Right cardiac atrium (tissue), 5 donors: ENCODE measurements at regions not wholly inside any gene's neighbourhood (a gene's known extent, or its start where the extent isn't known, plus 50 kb on each side); places are given as distances from the start of the nearest gene placed in this dataset.
A peak's percentile ranks its signal among the peaks of the same experiment; 100 is the strongest.

Experiments used
- ATAC-seq, 2 donors: fragments of 200-7000 bp; cut with Tn5 transposase; one replicate each; pipeline versions ENCODE4 v1.8.0 to v1.9.1; 2020; ENCODE audit warnings: moderate library complexity in 2 of 2, mild to moderate bottlenecking in 1 of 2
- DNase-seq, 3 donors: peaks; one replicate each; pipeline ENCODE4 v3.0.0-alpha.2; 2020
- H3K27ac ChIP-seq: one replicate; pipeline ENCODE4 v1.5.1; 2013; ENCODE audit warnings: mild to moderate bottlenecking, low read length, control low read depth, moderate library complexity
- H3K27me3 ChIP-seq: one replicate; pipeline ENCODE4 v1.6.1; 2013; ENCODE audit not compliant: control insufficient read depth, insufficient read depth
- H3K4me1 ChIP-seq: one replicate; pipeline ENCODE4 v1.6.1; 2013; ENCODE audit warnings: low read length; ENCODE audit not compliant: control insufficient read depth, insufficient read depth
- H3K4me3 ChIP-seq: one replicate; pipeline ENCODE4 v1.5.1; 2013; ENCODE audit warnings: low read length, control low read depth
- H3K9me3 ChIP-seq: one replicate; pipeline ENCODE4 v1.6.1; 2013; ENCODE audit warnings: low read length; ENCODE audit not compliant: control insufficient read depth
- WGBS: extraction: QIAGEN DNeasy Blood & Tissue Kit; methylation state at CpG from one replicate; pipeline ENCODE4 v1.1.7; 2013; 5-methylcytosine and 5-hydroxymethylcytosine counted together
- intact Hi-C, 4 donors: fragments of 100-400 bp; cut with DNase I; formaldehyde crosslinking; loops; one replicate each; pipeline versions ENCODE4 v1.11.0 to v1.14.0; 2022 to 2023
- donor health status: healthy with polysubstance abuse.
- donor health status: DM: no; HTN: yes; CAD: no.
- donor health status: DM: no; HTN: no; CAD: no.
- donor health status: DM: no; HTN: yes; CAD: no; lungs with severe emphysema.
- donor health status: DM: yes; HTN: yes; CAD: no.

- no peak overlapping the region for H3K27ac ChIP-seq
- H3K4me3 ChIP-seq = no peak overlapping the region
- intact Hi-C loops = no loop called here
- ATAC-seq = no peak
- H3K27me3 ChIP-seq = no peaks in the 10 kb centered on the region
- no peaks in the 10 kb centered on the region for H3K9me3 ChIP-seq
- no peak for DNase-seq
- 82% methylated on average over 1 of the region's 1 CpG for WGBS
- H3K4me1 ChIP-seq = no peaks in the 10 kb centered on the region
Measured at GRCh38 chr12:40618636-40619035, 73.6 kb upstream of the CNTN1 start.

- DNase-seq (peak in 1 of 3 donors; percentile 28), ATAC-seq (no peak)
- no peaks in the 10 kb centered on the region for H3K27me3 ChIP-seq
- H3K9me3 ChIP-seq = no peaks in the 10 kb centered on the region
- 97% methylated on average over 38 of the region's 38 CpGs for WGBS
- H3K4me1 ChIP-seq = no peaks in the 10 kb centered on the region
- H3K4me3 ChIP-seq = no peak overlapping the region
- intact Hi-C loops = loop anchor here (5.0 to 10.0 kb wide), 2 partner anchors 302 to 304 kb away; no protein-coding TSS in a partner anchor
- no peak overlapping the region for H3K27ac ChIP-seq
Measured at GRCh38 chr12:40620564-40621019, 71.6 kb upstream of the CNTN1 start.

- Histone ChIP-seq H3K4me1 (no peaks in the 10 kb centered on the region), H3K4me3 (no peak overlapping the region), H3K27ac (no peak overlapping the region), H3K9me3 (no peaks in the 10 kb centered on the region), H3K27me3 (no peaks in the 10 kb centered on the region)
- intact Hi-C loops = loop anchor here (5.0 to 10.0 kb wide), 2 partner anchors 300 to 302 kb away; no protein-coding TSS in a partner anchor
- ATAC-seq = no peak
- DNase-seq = peak in 2 of 3 donors; percentile 53 to 83
- WGBS = 38% methylated on average over 3 of the region's 3 CpGs
Measured at GRCh38 chr12:40622246-40622838, 69.9 kb upstream of the CNTN1 start.

- intact Hi-C loops = no loop called here
- DNase-seq = no peak
- ATAC-seq = no peak
- Histone ChIP-seq H3K27ac (no peak overlapping the region), H3K4me3 (no peak overlapping the region), H3K9me3 (no peaks in the 10 kb centered on the region), H3K27me3 (no peaks in the 10 kb centered on the region), H3K4me1 (no peaks in the 10 kb centered on the region)
Measured at GRCh38 chr12:40632171-40632570, 60.1 kb upstream of the CNTN1 start.

GRCh38 chr12:40632933-40633332 lies 59.3 kb upstream of the CNTN1 start:
- ATAC-seq (no peak), DNase-seq (no peak)
- Histone ChIP-seq H3K27me3 (no peaks in the 10 kb centered on the region), H3K4me1 (no peaks in the 10 kb centered on the region), H3K9me3 (no peaks in the 10 kb centered on the region), H3K4me3 (no peak overlapping the region), H3K27ac (no peak overlapping the region)
- WGBS = 47% methylated on average over 3 of the region's 3 CpGs
- intact Hi-C loops = no loop called here

GRCh38 chr12:40634517-40635131 lies 57.6 kb upstream of the CNTN1 start:
- Histone ChIP-seq H3K27ac (no peak overlapping the region), H3K27me3 (no peaks in the 10 kb centered on the region), H3K4me1 (no peaks in the 10 kb centered on the region), H3K9me3 (no peaks in the 10 kb centered on the region), H3K4me3 (no peak overlapping the region)
- ATAC-seq (no peak), DNase-seq (no peak)
- intact Hi-C loops = no loop called here
- 38% methylated on average over 3 of the region's 3 CpGs for WGBS

- intact Hi-C loops = no loop called here
- ATAC-seq (no peak), DNase-seq (no peak)
- Histone ChIP-seq H3K4me3 (no peak overlapping the region), H3K9me3 (no peaks in the 10 kb centered on the region), H3K27me3 (no peaks in the 10 kb centered on the region), H3K4me1 (no peaks in the 10 kb centered on the region), H3K27ac (no peak overlapping the region)
- WGBS = 54% methylated on average over 1 of the region's 1 CpG
Measured at GRCh38 chr12:40635141-40635731, 57.0 kb upstream of the CNTN1 start.
